Heart left ventricle (tissue), 16 donors: ENCODE measurements at regions not wholly inside any gene's neighbourhood (a gene's known extent, or its start where the extent isn't known, plus 50 kb on each side); places are given as distances from the start of the nearest gene placed in this dataset.

Experiments used
- ATAC-seq, 4 donors: fragments of 200-7000 bp; cut with Tn5 transposase; one replicate each; pipeline ENCODE4 v1.9.1; 2020 to 2022; ENCODE audit warnings: moderate library complexity in 4 of 4, mild to moderate bottlenecking in 3 of 4, moderate number of reproducible peaks in 1 of 4
- DNase-seq, 5 donors: peaks; one replicate each; pipeline ENCODE4 v3.0.0-alpha.2; 2020
- H3K27ac ChIP-seq, 12 donors: fragments of 200-600 bp; sonication (generic) in 4 of 12; one replicate each; pipeline versions ENCODE4 v1.5.0 to v1.8.0; 2016 to 2022; ENCODE audit warnings: mild to moderate bottlenecking in 2 of 12
- H3K27me3 ChIP-seq, 9 donors: fragments of 200-600 bp; sonication (generic) in 2 of 9; one replicate each; pipeline versions ENCODE4 v1.5.1 to v1.8.0; 2016 to 2022; ENCODE audit warnings: mild to moderate bottlenecking in 3 of 9
- H3K36me3 ChIP-seq, 9 donors: fragments of 200-600 bp; sonication (generic) in 2 of 9; one replicate each; pipeline versions ENCODE4 v1.5.0 to v1.8.0; 2018 to 2022; ENCODE audit warnings: mild to moderate bottlenecking in 2 of 9
- H3K4me1 ChIP-seq, 12 donors: fragments of 200-600 bp; sonication (generic) in 4 of 12; one replicate each; pipeline versions ENCODE4 v1.5.0 to v1.8.0; 2016 to 2022; ENCODE audit warnings: mild to moderate bottlenecking in 3 of 12
- H3K4me3 ChIP-seq, 12 donors: fragments of 200-600 bp; sonication (generic) in 4 of 12; one replicate each; pipeline versions ENCODE4 v1.5.0 to v1.8.0; 2017 to 2022; ENCODE audit warnings: mild to moderate bottlenecking in 9 of 12, moderate library complexity in 4 of 12
- H3K9me3 ChIP-seq, 12 donors: fragments of 200-600 bp; sonication (generic) in 4 of 12; one replicate each; pipeline versions ENCODE4 v1.5.0 to v1.8.0; 2016 to 2022; ENCODE audit warnings: mild to moderate bottlenecking in 1 of 12
- CTCF ChIP-seq, 12 donors: fragments of 200-600 bp; sonication (generic) in 4 of 12; IDR thresholded peaks; one replicate each; pipeline versions ENCODE4 v1.5.0 to v1.8.0; 2018 to 2022; ENCODE audit warnings: antibody characterized with exemption in 12 of 12, mild to moderate bottlenecking in 5 of 12
- POLR2A ChIP-seq, 2 donors: fragments of 450-650 bp; IDR thresholded peaks; one replicate each; pipeline ENCODE4 v1.6.1; 2017; ENCODE audit warnings: antibody characterized with exemption in 2 of 2, mild to moderate bottlenecking in 2 of 2, moderate library complexity in 2 of 2
- WGBS, 4 donors: extraction: QIAGEN DNeasy Blood & Tissue Kit in 2 of 4; methylation state at CpG; one replicate each; pipeline versions ENCODE4 v1.1.5 to v1.1.7; 2013 to 2018; 5-methylcytosine and 5-hydroxymethylcytosine counted together
- intact Hi-C, 10 donors: fragments of 100-400 bp; cut with DNase I; formaldehyde crosslinking; loops; one replicate each; pipeline versions ENCODE4 v1.11.1 to v1.14.2; 2022
- donor health status: ischemic (EF 13 %, LVEDD 7.1; RV severe dilation, severe dysfunction).
- donor health status: healthy with polysubstance abuse.
- donor health status: DM: no; HTN: yes; CAD: no.
- donor health status: DM: no; HTN: no; CAD: no.
- donor health status: ischemic (EF 25% LVEDD 6.9; RV normal size, moderate dysfunction).
- donor health status: ischemic (EF 25% LVEDD 5.7; RV mildly dilated, moderate dysfunction).
- donor health status: healthy.
- donor health status: DM: yes; HTN: yes; CAD: no.
- donor health status: ischemic (EF 35%, LVEDD 5.7; RV mildly dilated, moderate dysfunction).
- donor health status: nonischemic (EF 11% LVEDD 7.7; RV severe dilation, severe dysfunction).
- donor health status: DM: yes; HTN: yes; CAD: no.
- donor health status: PGD.
- donor health status: ischemic (EF 29% LVEDD 5.4; RV normal size, mild dysfunction).
- donor health status: nonischemic (EF 23%, LVEDD 6.1; RV moderate dilation, normal function).

DNA sequence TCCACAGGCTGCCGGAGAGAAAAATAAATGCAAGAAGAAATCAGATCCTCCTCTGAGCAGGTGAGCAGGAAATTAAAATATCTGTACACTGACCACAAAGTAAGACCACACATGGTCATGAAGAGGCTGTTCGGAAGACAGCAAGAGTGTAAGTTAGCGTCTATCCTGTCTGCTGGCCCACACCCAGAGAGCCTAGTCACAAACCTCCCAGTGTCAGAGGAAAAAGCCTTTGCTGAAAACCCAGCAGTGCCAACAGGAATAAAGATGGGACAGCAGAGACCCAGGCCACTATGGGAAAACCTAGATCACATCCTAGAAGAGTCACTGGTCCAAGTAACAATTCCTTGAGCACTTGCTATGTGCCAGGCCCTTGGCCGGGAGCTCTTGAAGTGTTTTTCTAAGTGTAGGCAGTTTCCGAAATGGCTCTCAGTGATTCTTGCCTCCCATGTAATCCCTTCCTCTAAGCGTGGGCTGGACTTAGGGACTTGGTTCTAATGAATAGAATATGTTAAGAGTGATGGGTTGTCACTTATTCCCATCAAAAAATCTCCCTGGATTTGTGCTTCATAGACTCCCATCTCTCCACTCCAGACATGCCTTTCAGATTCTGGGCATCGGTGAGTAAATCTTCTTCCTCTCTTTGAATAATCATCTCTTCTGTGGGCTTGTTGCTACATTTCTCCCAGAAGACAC lies 110.9 kb upstream of the PKDCC start:
- peaks cover 0 to 82% (median 32%) of the 10 kb centered on the region in 12 donors for H3K4me1 ChIP-seq
- H3K27ac ChIP-seq: peak overlapping the region in 6 of 12 donors; percentile 14 to 86 (median 48)
- 82 to 87% (median 85%) methylated on average over 7 of the region's 7 CpGs for WGBS, 4 donors
- intact Hi-C loops: loop anchor here in 1 of 10 donors (5.0 kb wide), 1 partner anchor 115 kb away; no protein-coding TSS in a partner anchor
- H3K4me3 ChIP-seq: no peak overlapping the region
- H3K27me3 ChIP-seq: no peaks in the 10 kb centered on the region
- no peak for TF ChIP-seq POLR2A (IDR thresholded peaks at IDR 0.05)
- no peak for TF ChIP-seq CTCF (IDR thresholded peaks at IDR 0.05)
- no peaks in the 10 kb centered on the region for H3K9me3 ChIP-seq
- no peaks in the 10 kb centered on the region for H3K36me3 ChIP-seq
- no peak for ATAC-seq
- DNase-seq: no peak

DNA sequence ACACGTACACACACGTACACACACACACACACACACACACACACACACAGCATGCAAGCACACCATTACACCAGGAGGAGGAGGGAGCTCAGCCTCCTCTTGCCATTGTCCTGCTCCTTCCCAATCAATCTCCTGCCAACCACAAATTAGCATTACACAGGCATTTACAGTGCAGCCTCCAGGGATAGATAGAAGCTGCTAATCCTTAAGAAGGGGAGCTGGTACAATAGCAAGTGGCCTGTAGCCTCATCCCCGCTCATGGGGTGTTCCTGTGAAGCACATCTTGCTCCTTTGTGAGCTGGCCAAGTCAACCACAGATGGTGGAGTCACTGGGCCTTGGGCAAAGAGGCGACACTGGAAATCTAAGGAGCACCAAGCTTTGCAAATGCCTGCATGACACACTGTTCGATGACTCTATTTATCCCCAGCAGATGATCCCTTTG lies 110.3 kb upstream of the PKDCC start:
- intact Hi-C loops: loop anchor here in 1 of 10 donors (5.0 kb wide), 1 partner anchor 115 kb away; no protein-coding TSS in a partner anchor
- WGBS, 4 donors: 71 to 79% (median 73%) methylated on average over 5 of the region's 5 CpGs
- H3K27me3 ChIP-seq: no peaks in the 10 kb centered on the region
- no peak overlapping the region for H3K4me3 ChIP-seq
- peaks cover 0 to 80% (median 30%) of the 10 kb centered on the region in 12 donors for H3K4me1 ChIP-seq
- H3K36me3 ChIP-seq: no peaks in the 10 kb centered on the region
- TF ChIP-seq POLR2A (IDR thresholded peaks at IDR 0.05) (no peak), CTCF (IDR thresholded peaks at IDR 0.05) (no peak)
- H3K9me3 ChIP-seq: no peaks in the 10 kb centered on the region
- peak overlapping the region in 7 of 12 donors; percentile 24 to 86 (median 57) for H3K27ac ChIP-seq
- ATAC-seq (no peak), DNase-seq (no peak)

DNA sequence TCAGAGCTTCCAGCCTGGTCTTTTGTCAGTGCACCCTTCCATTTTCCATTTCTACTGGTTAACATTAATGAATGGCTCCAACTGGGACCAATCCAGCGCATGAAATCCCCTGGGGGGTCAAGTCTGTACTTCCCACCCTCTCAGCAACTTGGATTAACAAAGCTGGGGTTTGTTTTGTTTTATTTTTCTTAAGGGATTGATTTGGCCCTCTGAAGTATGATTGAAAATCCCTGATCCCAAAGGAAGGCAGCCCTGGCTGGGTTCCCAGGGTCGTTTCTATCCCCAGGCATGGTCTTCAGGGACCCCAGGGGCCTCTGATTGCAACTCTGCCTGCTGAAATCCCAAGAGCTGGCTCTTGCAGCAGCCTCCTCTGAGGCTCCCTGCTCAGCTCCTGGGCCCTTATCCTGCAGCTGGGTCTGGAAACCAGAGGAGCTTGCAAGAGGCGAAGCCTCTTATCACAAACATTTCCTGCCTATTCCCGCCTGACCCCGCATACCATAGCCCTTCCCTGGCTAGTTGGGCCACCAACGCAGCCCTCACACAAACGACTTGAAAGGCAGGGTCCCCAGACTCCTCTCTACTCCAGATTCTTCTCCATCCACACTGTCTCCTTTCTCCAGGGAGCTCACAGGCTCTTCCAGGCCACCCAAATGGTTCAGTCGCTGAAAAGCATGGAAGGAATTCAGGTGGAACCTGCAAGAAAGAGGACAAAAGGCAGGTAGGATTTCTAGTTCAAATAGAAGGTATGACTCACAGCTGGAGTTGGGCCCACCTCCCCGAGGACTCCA lies 109.7 kb upstream of the PKDCC start:
- H3K4me1 ChIP-seq: peaks cover 0 to 82% (median 26%) of the 10 kb centered on the region in 12 donors
- peak overlapping the region in 11 of 12 donors; percentile 16 to 86 (median 54) for H3K27ac ChIP-seq

More for the DNA sequence above, 109.7 kb upstream of the PKDCC start:
- Histone ChIP-seq H3K27me3 (no peaks in the 10 kb centered on the region), H3K4me3 (no peak overlapping the region), H3K9me3 (no peaks in the 10 kb centered on the region), H3K36me3 (no peaks in the 10 kb centered on the region)
- DNase-seq (peak; percentile 49 to 83 (median 71)), ATAC-seq (peak in 3 of 4 donors; percentile 15 to 22 (median 17))
- intact Hi-C loops: loop anchor here in 1 of 10 donors (5.0 kb wide), 1 partner anchor 114 kb away; no protein-coding TSS in a partner anchor
- no peak for TF ChIP-seq POLR2A (IDR thresholded peaks at IDR 0.05)
- TF ChIP-seq CTCF (IDR thresholded peaks at IDR 0.05): no peak
- 29 to 42% (median 34%) methylated on average over 9 of the region's 9 CpGs for WGBS, 4 donors
